PFSK-1 (cell line): ENCODE measurements at regions not wholly inside any gene's neighbourhood (a gene's known extent, or its start where the extent isn't known, plus 50 kb on each side); places are given as distances from the start of the nearest gene placed in this dataset.

ENCODE experiments used
- POLR2AphosphoS5 ChIP-seq: IDR thresholded peaks from 2 replicates; pipeline ENCODE4 v1.6.1; 2012; ENCODE audit warnings: low read depth, mild to moderate bottlenecking, control low read depth, low read length, moderate library complexity
- SIN3A ChIP-seq: IDR thresholded peaks from 2 replicates; pipeline ENCODE4 v1.6.1; 2012; ENCODE audit warnings: mild to moderate bottlenecking, low read length, moderate library complexity, borderline replicate concordance; ENCODE audit not compliant: insufficient read depth
- TAF1 ChIP-seq: IDR thresholded peaks from 2 replicates; pipeline ENCODE4 v1.6.1; 2012; ENCODE audit warnings: low read length, control low read depth, borderline replicate concordance; ENCODE audit not compliant: insufficient read depth

GRCh38 chr4:53917729-53918128 lies 146.7 kb downstream of the CHIC2 start:
- no peak for TF ChIP-seq TAF1
- TF ChIP-seq POLR2AphosphoS5 = no peak
- no peak for TF ChIP-seq SIN3A
